DOHH2 (cell line): ENCODE measurements at regions not wholly inside any gene's neighbourhood (a gene's known extent, or its start where the extent isn't known, plus 50 kb on each side); places are given as distances from the start of the nearest gene placed in this dataset.

Source experiments
- EZH2phosphoT487 ChIP-seq: fragments of 200-600 bp; sonication (generic); IDR thresholded peaks from 2 replicates; pipeline ENCODE4 v1.6.1; 2017; ENCODE audit warnings: borderline replicate concordance, mild to moderate bottlenecking, antibody characterized with exemption, low read length, moderate library complexity, mixed read lengths
- TF ChIP-seq, protein P1 (sequence below): fragments of 200-600 bp; sonication (generic); IDR thresholded peaks from one replicate; pipeline ENCODE4 v1.5.1; 2014; ENCODE audit warnings: antibody characterized with exemption, mild to moderate bottlenecking, low read depth, low read length; ENCODE audit not compliant: poor library complexity, severe bottlenecking

DNA sequence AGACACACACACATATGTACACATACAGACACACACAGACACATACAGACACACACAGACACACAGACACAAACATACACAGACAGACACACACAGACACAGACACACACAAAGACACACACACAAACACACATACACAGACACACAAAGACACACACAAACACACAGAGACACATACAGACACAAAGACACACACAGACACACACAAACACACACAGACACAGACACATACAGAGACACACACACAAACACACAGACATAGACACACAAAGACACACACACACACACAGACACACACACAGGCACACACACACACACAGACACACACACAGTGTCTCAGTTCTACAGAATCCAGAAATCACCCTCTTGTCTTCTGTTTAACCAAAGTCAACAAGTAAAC is 280.7 kb downstream of the ASMT start:
- TF ChIP-seq, protein P1, sequence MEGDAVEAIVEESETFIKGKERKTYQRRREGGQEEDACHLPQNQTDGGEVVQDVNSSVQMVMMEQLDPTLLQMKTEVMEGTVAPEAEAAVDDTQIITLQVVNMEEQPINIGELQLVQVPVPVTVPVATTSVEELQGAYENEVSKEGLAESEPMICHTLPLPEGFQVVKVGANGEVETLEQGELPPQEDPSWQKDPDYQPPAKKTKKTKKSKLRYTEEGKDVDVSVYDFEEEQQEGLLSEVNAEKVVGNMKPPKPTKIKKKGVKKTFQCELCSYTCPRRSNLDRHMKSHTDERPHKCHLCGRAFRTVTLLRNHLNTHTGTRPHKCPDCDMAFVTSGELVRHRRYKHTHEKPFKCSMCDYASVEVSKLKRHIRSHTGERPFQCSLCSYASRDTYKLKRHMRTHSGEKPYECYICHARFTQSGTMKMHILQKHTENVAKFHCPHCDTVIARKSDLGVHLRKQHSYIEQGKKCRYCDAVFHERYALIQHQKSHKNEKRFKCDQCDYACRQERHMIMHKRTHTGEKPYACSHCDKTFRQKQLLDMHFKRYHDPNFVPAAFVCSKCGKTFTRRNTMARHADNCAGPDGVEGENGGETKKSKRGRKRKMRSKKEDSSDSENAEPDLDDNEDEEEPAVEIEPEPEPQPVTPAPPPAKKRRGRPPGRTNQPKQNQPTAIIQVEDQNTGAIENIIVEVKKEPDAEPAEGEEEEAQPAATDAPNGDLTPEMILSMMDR: no peak
- no peak for TF ChIP-seq EZH2phosphoT487
